ENCODE measurements at regions not wholly inside any gene's neighbourhood (a gene's known extent, or its start where the extent isn't known, plus 50 kb on each side); places are given as distances from the start of the nearest gene placed in this dataset.

DNA sequence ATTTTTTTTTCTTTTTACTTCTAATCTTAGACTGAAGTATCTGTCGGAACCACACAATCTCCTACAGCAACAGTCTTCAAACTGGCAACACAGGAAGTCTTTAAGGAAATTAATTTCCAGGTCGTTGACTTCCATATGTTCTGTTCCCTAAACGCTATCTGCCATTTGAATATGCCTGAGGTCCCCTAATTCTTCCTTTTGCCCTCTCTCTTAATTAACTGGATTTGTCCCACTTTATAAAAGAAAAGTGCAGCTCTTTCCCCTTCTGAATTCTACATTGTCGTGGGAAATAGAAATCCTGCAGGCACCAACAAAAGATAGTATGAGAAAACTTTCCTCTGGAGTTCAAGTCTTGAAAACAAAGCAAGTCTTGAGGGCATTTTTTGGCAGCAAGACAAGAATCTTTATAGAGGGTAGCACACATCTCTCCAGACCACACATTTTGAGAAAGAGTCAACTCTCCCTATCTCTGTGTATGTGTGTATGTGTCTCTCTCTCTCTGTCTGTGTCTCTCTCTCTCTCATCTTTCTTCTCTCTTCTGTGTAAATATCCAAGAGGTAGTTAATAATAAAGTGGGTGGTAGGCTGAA lies 879.8 kb downstream of the SOCS6 start:
- Histone ChIP-seq H3K4me1 (ENCODE audit: control insufficient read depth, insufficient read depth, low read length) (no peaks in the 10 kb centered on the region), H3K27ac (ENCODE audit: low read length) (no peak overlapping the region), H3K36me3 (ENCODE audit: control insufficient read depth, insufficient read depth, low read length) (no peaks in the 10 kb centered on the region), H3K4me3 (ENCODE audit: low read depth in 2 of 2, low read length in 2 of 2) (no peak overlapping the region), H3K27me3 (ENCODE audit: control insufficient read depth, insufficient read depth, low read length) (no peaks in the 10 kb centered on the region), H3K9me3 (ENCODE audit: control insufficient read depth, insufficient read depth, low read depth, low read length) (no peaks in the 10 kb centered on the region)
- TF ChIP-seq SIN3A (IDR thresholded peaks at IDR 0.05; ENCODE audit: borderline replicate concordance, insufficient read depth, low read depth, low read length): no peak
- ATAC-seq (no peak), DNase-seq (ENCODE audit: low read depth, low spot score) (no peak)
- intact Hi-C loops (cut with micrococcal nuclease; ENCODE audit: unreplicated experiment): no loop called here
- ChIA-PET POLR2A (no interaction called here), CTCF (no interaction called here)
- in situ Hi-C loops (cut with HindIII; ENCODE audit: low pct_unique_long_range_greater_than_20kb, low sequenced_read_pairs): no loop called here
- no TSS peak for BruUV-seq (replicated peaks)

DNA sequence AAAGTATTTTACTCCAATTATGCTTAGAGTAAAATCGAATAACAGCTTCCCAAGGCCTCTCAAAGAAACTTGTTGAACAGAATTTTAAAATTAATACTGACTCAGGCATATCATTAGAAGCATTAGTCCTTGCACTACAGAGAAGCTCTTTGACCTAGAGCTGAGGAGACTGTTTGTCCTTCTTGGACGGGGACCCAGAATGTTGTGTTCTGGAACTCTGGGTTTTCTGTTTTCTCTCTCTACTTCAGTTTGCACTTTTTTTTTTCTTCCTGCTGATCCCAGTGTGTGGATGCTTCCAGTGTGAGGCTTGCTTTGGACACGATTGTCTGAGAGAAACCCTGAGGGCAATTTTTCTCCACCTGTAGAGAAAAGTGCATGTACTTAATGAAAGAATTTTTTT lies 847.6 kb downstream of the SOCS6 start:
- H3K27me3 ChIP-seq (ENCODE audit: control insufficient read depth, insufficient read depth, low read length): no peaks in the 10 kb centered on the region
- H3K4me1 ChIP-seq (ENCODE audit: control insufficient read depth, insufficient read depth, low read length): no peaks in the 10 kb centered on the region
- ChIA-PET CTCF (no interaction called here), POLR2A (no interaction called here)
- no peak overlapping the region for H3K27ac ChIP-seq (ENCODE audit: low read length)
- TF ChIP-seq POLR2AphosphoS5 (IDR thresholded peaks at IDR 0.05; ENCODE audit: low read depth, low read length) (no peak), TCF7L2 (IDR thresholded peaks at IDR 0.05; ENCODE audit: low read depth, low read length) (no peak)
- TF ChIP-seq, protein P1, sequence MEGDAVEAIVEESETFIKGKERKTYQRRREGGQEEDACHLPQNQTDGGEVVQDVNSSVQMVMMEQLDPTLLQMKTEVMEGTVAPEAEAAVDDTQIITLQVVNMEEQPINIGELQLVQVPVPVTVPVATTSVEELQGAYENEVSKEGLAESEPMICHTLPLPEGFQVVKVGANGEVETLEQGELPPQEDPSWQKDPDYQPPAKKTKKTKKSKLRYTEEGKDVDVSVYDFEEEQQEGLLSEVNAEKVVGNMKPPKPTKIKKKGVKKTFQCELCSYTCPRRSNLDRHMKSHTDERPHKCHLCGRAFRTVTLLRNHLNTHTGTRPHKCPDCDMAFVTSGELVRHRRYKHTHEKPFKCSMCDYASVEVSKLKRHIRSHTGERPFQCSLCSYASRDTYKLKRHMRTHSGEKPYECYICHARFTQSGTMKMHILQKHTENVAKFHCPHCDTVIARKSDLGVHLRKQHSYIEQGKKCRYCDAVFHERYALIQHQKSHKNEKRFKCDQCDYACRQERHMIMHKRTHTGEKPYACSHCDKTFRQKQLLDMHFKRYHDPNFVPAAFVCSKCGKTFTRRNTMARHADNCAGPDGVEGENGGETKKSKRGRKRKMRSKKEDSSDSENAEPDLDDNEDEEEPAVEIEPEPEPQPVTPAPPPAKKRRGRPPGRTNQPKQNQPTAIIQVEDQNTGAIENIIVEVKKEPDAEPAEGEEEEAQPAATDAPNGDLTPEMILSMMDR (IDR thresholded peaks at IDR 0.05): no peak
- TF ChIP-seq, protein P2, sequence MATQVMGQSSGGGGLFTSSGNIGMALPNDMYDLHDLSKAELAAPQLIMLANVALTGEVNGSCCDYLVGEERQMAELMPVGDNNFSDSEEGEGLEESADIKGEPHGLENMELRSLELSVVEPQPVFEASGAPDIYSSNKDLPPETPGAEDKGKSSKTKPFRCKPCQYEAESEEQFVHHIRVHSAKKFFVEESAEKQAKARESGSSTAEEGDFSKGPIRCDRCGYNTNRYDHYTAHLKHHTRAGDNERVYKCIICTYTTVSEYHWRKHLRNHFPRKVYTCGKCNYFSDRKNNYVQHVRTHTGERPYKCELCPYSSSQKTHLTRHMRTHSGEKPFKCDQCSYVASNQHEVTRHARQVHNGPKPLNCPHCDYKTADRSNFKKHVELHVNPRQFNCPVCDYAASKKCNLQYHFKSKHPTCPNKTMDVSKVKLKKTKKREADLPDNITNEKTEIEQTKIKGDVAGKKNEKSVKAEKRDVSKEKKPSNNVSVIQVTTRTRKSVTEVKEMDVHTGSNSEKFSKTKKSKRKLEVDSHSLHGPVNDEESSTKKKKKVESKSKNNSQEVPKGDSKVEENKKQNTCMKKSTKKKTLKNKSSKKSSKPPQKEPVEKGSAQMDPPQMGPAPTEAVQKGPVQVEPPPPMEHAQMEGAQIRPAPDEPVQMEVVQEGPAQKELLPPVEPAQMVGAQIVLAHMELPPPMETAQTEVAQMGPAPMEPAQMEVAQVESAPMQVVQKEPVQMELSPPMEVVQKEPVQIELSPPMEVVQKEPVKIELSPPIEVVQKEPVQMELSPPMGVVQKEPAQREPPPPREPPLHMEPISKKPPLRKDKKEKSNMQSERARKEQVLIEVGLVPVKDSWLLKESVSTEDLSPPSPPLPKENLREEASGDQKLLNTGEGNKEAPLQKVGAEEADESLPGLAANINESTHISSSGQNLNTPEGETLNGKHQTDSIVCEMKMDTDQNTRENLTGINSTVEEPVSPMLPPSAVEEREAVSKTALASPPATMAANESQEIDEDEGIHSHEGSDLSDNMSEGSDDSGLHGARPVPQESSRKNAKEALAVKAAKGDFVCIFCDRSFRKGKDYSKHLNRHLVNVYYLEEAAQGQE (IDR thresholded peaks at IDR 0.05; ENCODE audit: insufficient read depth in 1 of 2, low read depth in 2 of 2, low read length in 1 of 2): no peak
- intact Hi-C loops (cut with micrococcal nuclease; ENCODE audit: unreplicated experiment): no loop called here
- in situ Hi-C loops (cut with HindIII; ENCODE audit: low pct_unique_long_range_greater_than_20kb, low sequenced_read_pairs): no loop called here
- H3K36me3 ChIP-seq (ENCODE audit: control insufficient read depth, insufficient read depth, low read length): no peaks in the 10 kb centered on the region
- H3K4me3 ChIP-seq (ENCODE audit: low read depth in 2 of 2, low read length in 2 of 2): no peak overlapping the region
- H3K9me3 ChIP-seq (ENCODE audit: control insufficient read depth, insufficient read depth, low read depth, low read length): no peaks in the 10 kb centered on the region
- BruUV-seq (replicated peaks): no TSS peak
- no peak for DNase-seq (ENCODE audit: low read depth, low spot score)
- no peak for ATAC-seq

DNA sequence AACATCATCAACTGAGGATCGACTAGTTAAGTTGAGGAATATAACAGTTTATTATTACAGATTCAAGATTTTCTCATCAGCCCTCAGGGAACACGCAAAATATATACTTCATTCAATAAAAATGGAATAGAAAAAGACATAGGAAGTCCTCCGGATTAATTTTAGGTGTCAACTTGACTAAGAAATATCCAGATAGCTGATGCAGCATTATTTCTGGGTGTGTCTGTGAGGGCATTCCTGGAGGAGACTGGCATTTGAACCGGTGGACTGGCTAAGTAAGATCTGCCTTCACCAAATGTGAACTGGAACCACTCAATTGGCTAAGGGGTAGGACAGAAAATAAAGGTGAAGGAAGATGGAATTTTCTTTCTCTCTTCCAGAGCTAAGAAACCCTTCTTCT lies 845.3 kb downstream of the SOCS6 start:
- CTCF ChIA-PET: no interaction called here
- no peaks in the 10 kb centered on the region for H3K9me3 ChIP-seq (ENCODE audit: control insufficient read depth, insufficient read depth, low read depth, low read length)
- in situ Hi-C loops (cut with HindIII; ENCODE audit: low pct_unique_long_range_greater_than_20kb, low sequenced_read_pairs): no loop called here
- H3K4me1 ChIP-seq (ENCODE audit: control insufficient read depth, insufficient read depth, low read length): no peaks in the 10 kb centered on the region
- H3K27ac ChIP-seq (ENCODE audit: low read length): no peak overlapping the region
- DNase-seq (ENCODE audit: low read depth, low spot score) (no peak), ATAC-seq (no peak)
- no peak overlapping the region for H3K4me3 ChIP-seq (ENCODE audit: low read depth in 2 of 2, low read length in 2 of 2)
- TF ChIP-seq SIN3A (IDR thresholded peaks at IDR 0.05; ENCODE audit: borderline replicate concordance, insufficient read depth, low read depth, low read length): no peak
- no peak for TF ChIP-seq TCF7L2 (IDR thresholded peaks at IDR 0.05; ENCODE audit: low read depth, low read length)
- TF ChIP-seq, protein P1 (IDR thresholded peaks at IDR 0.05): no peak
- TF ChIP-seq POLR2AphosphoS5 (IDR thresholded peaks at IDR 0.05; ENCODE audit: low read depth, low read length): no peak
- TF ChIP-seq, protein P2 (IDR thresholded peaks at IDR 0.05; ENCODE audit: insufficient read depth in 1 of 2, low read depth in 2 of 2, low read length in 1 of 2): no peak
- no TSS peak for BruUV-seq (replicated peaks)
- intact Hi-C loops (cut with micrococcal nuclease; ENCODE audit: unreplicated experiment): no loop called here
- POLR2A ChIA-PET: no interaction called here
- H3K27me3 ChIP-seq (ENCODE audit: control insufficient read depth, insufficient read depth, low read length): no peaks in the 10 kb centered on the region
- no peaks in the 10 kb centered on the region for H3K36me3 ChIP-seq (ENCODE audit: control insufficient read depth, insufficient read depth, low read length)
